DOHH2 (cell line): ENCODE measurements at regions not wholly inside any gene's neighbourhood (a gene's known extent, or its start where the extent isn't known, plus 50 kb on each side); places are given as distances from the start of the nearest gene placed in this dataset.
"Not testable (repeated sequence)": the region's sequence is repeated elsewhere in the genome, so short reads cannot be mapped to it uniquely, and the experiment has no call there.

ENCODE experiments used
- H3F3A ChIP-seq: fragments of 200-600 bp; sonication (generic), shearing (Covaris generic); 2 replicates; pipeline ENCODE4 v1.6.0; 2016; ENCODE audit warnings: antibody characterized with exemption, mild to moderate bottlenecking; ENCODE audit not compliant: control insufficient read depth, insufficient read depth
- H3K27ac ChIP-seq: fragments of 200-600 bp; sonication (generic); 2 replicates; pipeline ENCODE4 v1.5.1; 2014; ENCODE audit warnings: low read depth, mild to moderate bottlenecking, low read length, moderate library complexity
- H3K27me3 ChIP-seq: fragments of 200-600 bp; sonication (generic); 2 replicates; pipeline ENCODE4 v1.6.1; 2014; ENCODE audit warnings: mild to moderate bottlenecking, low read length, mixed read lengths; ENCODE audit not compliant: control insufficient read depth
- H3K36me3 ChIP-seq: fragments of 200-600 bp; sonication (generic); 2 replicates; pipeline ENCODE4 v1.6.1; 2014; ENCODE audit warnings: mild to moderate bottlenecking, low read length, moderate library complexity, mixed read lengths; ENCODE audit not compliant: control insufficient read depth
- H3K4me1 ChIP-seq: fragments of 200-600 bp; sonication (generic); 2 replicates; pipeline ENCODE4 v1.6.1; 2014; ENCODE audit warnings: mild to moderate bottlenecking, low read length, mixed read lengths; ENCODE audit not compliant: control insufficient read depth
- H3K4me2 ChIP-seq: fragments of 200-600 bp; sonication (generic); 2 replicates; pipeline ENCODE4 v1.6.0; 2014; ENCODE audit warnings: mild to moderate bottlenecking, low read length, moderate library complexity
- H3K4me3 ChIP-seq: fragments of 200-600 bp; sonication (generic); 2 replicates; pipeline ENCODE4 v1.5.1; 2014; ENCODE audit warnings: mild to moderate bottlenecking, low read length, mixed read lengths
- H3K79me2 ChIP-seq: fragments of 200-600 bp; sonication (generic); 2 replicates; pipeline ENCODE4 v1.6.1; 2014; ENCODE audit warnings: mild to moderate bottlenecking, low read length, mixed read lengths; ENCODE audit not compliant: control insufficient read depth
- H3K9me2 ChIP-seq: fragments of 200-600 bp; sonication (generic); replicated peaks from 2 replicates; pipeline ENCODE4 v1.6.1; 2014; ENCODE audit warnings: mild to moderate bottlenecking, low read length, mixed read lengths; ENCODE audit not compliant: control insufficient read depth
- H3K9me3 ChIP-seq: fragments of 200-600 bp; sonication (generic); 2 replicates; pipeline ENCODE4 v1.6.1; 2014; ENCODE audit warnings: antibody characterized with exemption, low read length, mixed read lengths; ENCODE audit not compliant: control insufficient read depth, insufficient read depth
- H4K20me1 ChIP-seq: fragments of 200-600 bp; sonication (generic); 2 replicates; pipeline ENCODE4 v1.6.0; 2014; ENCODE audit warnings: low read depth, mild to moderate bottlenecking, antibody characterized with exemption, low read length, moderate library complexity; ENCODE audit not compliant: control insufficient read depth, insufficient read depth
- CTCF ChIP-seq: fragments of 200-600 bp; sonication (generic); IDR thresholded peaks from one replicate; pipeline ENCODE4 v1.5.1; 2014; ENCODE audit warnings: antibody characterized with exemption, mild to moderate bottlenecking, low read depth, low read length; ENCODE audit not compliant: poor library complexity, severe bottlenecking
- EZH2phosphoT487 ChIP-seq: fragments of 200-600 bp; sonication (generic); IDR thresholded peaks from 2 replicates; pipeline ENCODE4 v1.6.1; 2017; ENCODE audit warnings: borderline replicate concordance, mild to moderate bottlenecking, antibody characterized with exemption, low read length, moderate library complexity, mixed read lengths

- not testable (repeated sequence) for H3K27me3 ChIP-seq, H3K4me3 ChIP-seq, H3K9me3 ChIP-seq, H3F3A ChIP-seq, H3K4me2 ChIP-seq, H3K4me1 ChIP-seq, H4K20me1 ChIP-seq, H3K9me2 ChIP-seq, H3K27ac ChIP-seq, H3K79me2 ChIP-seq, H3K36me3 ChIP-seq
These were observed 385.2 kb upstream of the DEFB115 start for GRCh38 chr20:30872252-30872651.

GRCh38 chr20:30875868-30876267, 381.6 kb upstream of the DEFB115 start:
- not testable (repeated sequence) for H3K4me2 ChIP-seq, H3K9me3 ChIP-seq, H4K20me1 ChIP-seq, H3K79me2 ChIP-seq, H3K4me3 ChIP-seq, H3K9me2 ChIP-seq, H3K27me3 ChIP-seq, H3K36me3 ChIP-seq, H3K27ac ChIP-seq, H3F3A ChIP-seq, H3K4me1 ChIP-seq

- not testable (repeated sequence) for H3F3A ChIP-seq, H3K4me2 ChIP-seq, H3K9me3 ChIP-seq, H3K36me3 ChIP-seq, H3K4me3 ChIP-seq, H3K27me3 ChIP-seq, H3K9me2 ChIP-seq, H3K79me2 ChIP-seq, H3K4me1 ChIP-seq, H4K20me1 ChIP-seq, H3K27ac ChIP-seq
These were observed 366.1 kb upstream of the DEFB115 start for GRCh38 chr20:30891400-30891799.

- Histone ChIP-seq H4K20me1 (no peaks in the 10 kb centered on the region), H3K79me2 (no peaks in the 10 kb centered on the region), H3K27me3 (no peaks in the 10 kb centered on the region), H3K9me3 (no peaks in the 10 kb centered on the region), H3K4me1 (no peaks in the 10 kb centered on the region), H3F3A (no peaks in the 10 kb centered on the region), H3K4me3 (no peak overlapping the region), H3K4me2 (no peak overlapping the region), H3K36me3 (no peaks in the 10 kb centered on the region), H3K27ac (no peak overlapping the region), H3K9me2 (no peaks in the 10 kb centered on the region)
- TF ChIP-seq CTCF (no peak), EZH2phosphoT487 (no peak)
These were observed 364.7 kb upstream of the DEFB115 start for GRCh38 chr20:30892541-30893345.

GRCh38 chr20:30893346-30894314, 363.8 kb upstream of the DEFB115 start:
- not testable (repeated sequence) for H3K79me2 ChIP-seq, H3K4me2 ChIP-seq, H3K27me3 ChIP-seq, H4K20me1 ChIP-seq, H3K9me2 ChIP-seq, H3K27ac ChIP-seq, H3K9me3 ChIP-seq, H3K4me3 ChIP-seq, H3F3A ChIP-seq, H3K4me1 ChIP-seq, H3K36me3 ChIP-seq

- not testable (repeated sequence) for H3K36me3 ChIP-seq, H3F3A ChIP-seq, H3K79me2 ChIP-seq, H3K4me1 ChIP-seq, H3K4me2 ChIP-seq, H3K9me2 ChIP-seq, H3K27me3 ChIP-seq, H3K9me3 ChIP-seq, H3K4me3 ChIP-seq, H4K20me1 ChIP-seq, H3K27ac ChIP-seq
These were observed 362.6 kb upstream of the DEFB115 start for GRCh38 chr20:30894707-30895353.

GRCh38 chr20:30895354-30895711, 362.1 kb upstream of the DEFB115 start:
- H4K20me1 ChIP-seq, H3K27ac ChIP-seq, H3K36me3 ChIP-seq, H3K9me3 ChIP-seq, H3K9me2 ChIP-seq, H3F3A ChIP-seq, H3K27me3 ChIP-seq, H3K4me3 ChIP-seq, H3K4me1 ChIP-seq, H3K4me2 ChIP-seq, H3K79me2 ChIP-seq: not testable (repeated sequence)
